Left ventricle myocardium inferior (tissue), 1 donor: ENCODE measurements at regions not wholly inside any gene's neighbourhood (a gene's known extent, or its start where the extent isn't known, plus 50 kb on each side); places are given as distances from the start of the nearest gene placed in this dataset.
"Not testable (repeated sequence)": the region's sequence is repeated elsewhere in the genome, so short reads cannot be mapped to it uniquely, and the experiment has no call there.

Source experiments
- DNase-seq: peaks from one replicate; pipeline ENCODE4 v3.0.0-alpha.2; 2020
- H3K27ac ChIP-seq: fragments of 200-600 bp; replicated peaks from 2 replicates; pipeline ENCODE4 v1.8.0; 2021
- H3K27me3 ChIP-seq: fragments of 200-600 bp; 2 replicates; pipeline ENCODE4 v1.8.0; 2021; ENCODE audit warnings: low read depth
- H3K36me3 ChIP-seq: fragments of 200-600 bp; 2 replicates; pipeline ENCODE4 v1.8.0; 2021
- H3K4me1 ChIP-seq: fragments of 200-600 bp; 2 replicates; pipeline ENCODE4 v1.8.0; 2021
- H3K4me3 ChIP-seq: fragments of 200-600 bp; 2 replicates; pipeline ENCODE4 v1.8.0; 2021; ENCODE audit warnings: mild to moderate bottlenecking, moderate library complexity
- H3K9me3 ChIP-seq: fragments of 200-600 bp; replicated peaks from 2 replicates; pipeline ENCODE4 v1.8.0; 2021
- intact Hi-C: fragments of 100-400 bp; cut with micrococcal nuclease; formaldehyde crosslinking; loops from one replicate; pipeline ENCODE4 v1.11.0; 2022
- TF ChIP-seq, protein P1 (sequence below): fragments of 200-600 bp; IDR thresholded peaks from 2 replicates; pipeline ENCODE4 v1.8.0; 2021; ENCODE audit warnings: antibody characterized with exemption, mild to moderate bottlenecking, borderline replicate concordance
- donor health status: DM: no; HTN: yes; CAD: no; lungs with severe emphysema.

DNA sequence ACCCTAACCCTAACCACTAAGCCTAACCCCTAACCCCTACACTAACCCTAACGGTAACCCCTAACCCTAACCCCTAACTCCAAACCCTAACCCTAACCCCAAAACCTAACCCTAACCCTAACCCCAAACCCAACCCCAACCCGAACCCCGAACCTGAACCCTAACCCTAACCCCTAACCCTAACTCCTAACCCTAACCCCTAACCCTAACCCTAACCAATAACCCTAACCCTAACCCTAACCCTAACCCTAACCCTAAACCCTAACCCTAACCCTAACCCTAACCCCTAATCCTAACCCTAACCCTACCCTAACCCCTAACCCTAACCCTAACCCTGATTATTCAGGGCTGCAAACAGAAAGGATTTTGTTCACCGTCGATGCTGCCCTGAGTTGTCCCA is 144.6 kb upstream of the DUSP22 start:
- H3K9me3 ChIP-seq, H3K36me3 ChIP-seq, H3K4me3 ChIP-seq, H3K4me1 ChIP-seq, intact Hi-C loops, H3K27ac ChIP-seq, DNase-seq: not testable (repeated sequence)
- peaks cover 16% of the 10 kb centered on the region for H3K27me3 ChIP-seq

DNA sequence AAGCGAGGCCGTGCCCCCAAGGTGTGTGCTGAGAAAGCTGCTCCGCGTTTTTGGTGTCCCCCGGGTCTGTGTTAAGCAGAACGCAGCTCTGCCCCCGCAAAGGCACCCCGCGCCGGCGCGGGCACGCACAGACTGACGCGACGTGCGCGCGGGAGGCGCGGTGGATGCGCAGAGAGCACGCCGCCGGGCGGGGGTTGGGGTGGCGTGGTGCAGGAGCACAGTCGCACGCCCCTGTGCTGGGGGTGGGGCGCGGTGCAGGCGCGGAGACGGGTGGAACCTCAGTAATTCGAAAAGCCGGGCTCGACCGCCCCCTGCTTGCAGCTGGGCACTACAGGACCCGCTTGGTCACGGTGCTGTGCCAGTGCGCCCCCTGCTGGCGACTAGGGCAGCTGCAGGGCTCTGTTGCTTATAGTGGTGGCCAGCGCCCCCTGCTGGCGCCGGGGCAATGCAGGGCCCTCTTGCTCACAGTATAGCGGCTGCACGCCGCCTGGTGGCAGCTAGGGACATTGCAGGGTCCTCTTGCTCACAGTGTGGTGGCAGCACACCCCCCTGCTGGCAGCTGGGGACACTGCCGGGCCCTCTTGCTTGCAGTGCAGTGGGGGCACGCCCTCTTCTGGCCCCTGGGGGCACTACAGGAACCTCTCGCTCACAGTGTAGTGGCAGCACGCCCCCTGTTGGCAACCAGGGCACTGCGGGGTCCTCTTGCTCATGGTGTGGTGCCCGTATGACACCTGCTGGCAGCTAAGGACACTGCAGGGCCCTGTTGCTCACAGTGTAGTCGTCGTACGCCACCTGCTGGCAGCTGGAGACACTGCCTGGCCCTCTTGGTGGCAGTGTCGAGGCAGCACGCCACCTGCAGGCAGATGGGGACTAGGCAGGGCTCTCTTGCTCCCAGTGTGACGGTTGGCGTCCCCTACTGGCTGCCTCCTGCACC is 144.0 kb upstream of the DUSP22 start:
- H3K27me3 ChIP-seq, result peaks cover 23% of the 10 kb centered on the region
- intact Hi-C loops, H3K36me3 ChIP-seq, H3K27ac ChIP-seq, H3K4me3 ChIP-seq, H3K4me1 ChIP-seq, H3K9me3 ChIP-seq: not testable (repeated sequence)
- DNase-seq, result peak; percentile 23
- TF ChIP-seq, protein P1, sequence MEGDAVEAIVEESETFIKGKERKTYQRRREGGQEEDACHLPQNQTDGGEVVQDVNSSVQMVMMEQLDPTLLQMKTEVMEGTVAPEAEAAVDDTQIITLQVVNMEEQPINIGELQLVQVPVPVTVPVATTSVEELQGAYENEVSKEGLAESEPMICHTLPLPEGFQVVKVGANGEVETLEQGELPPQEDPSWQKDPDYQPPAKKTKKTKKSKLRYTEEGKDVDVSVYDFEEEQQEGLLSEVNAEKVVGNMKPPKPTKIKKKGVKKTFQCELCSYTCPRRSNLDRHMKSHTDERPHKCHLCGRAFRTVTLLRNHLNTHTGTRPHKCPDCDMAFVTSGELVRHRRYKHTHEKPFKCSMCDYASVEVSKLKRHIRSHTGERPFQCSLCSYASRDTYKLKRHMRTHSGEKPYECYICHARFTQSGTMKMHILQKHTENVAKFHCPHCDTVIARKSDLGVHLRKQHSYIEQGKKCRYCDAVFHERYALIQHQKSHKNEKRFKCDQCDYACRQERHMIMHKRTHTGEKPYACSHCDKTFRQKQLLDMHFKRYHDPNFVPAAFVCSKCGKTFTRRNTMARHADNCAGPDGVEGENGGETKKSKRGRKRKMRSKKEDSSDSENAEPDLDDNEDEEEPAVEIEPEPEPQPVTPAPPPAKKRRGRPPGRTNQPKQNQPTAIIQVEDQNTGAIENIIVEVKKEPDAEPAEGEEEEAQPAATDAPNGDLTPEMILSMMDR, result peak; percentile 46

DNA sequence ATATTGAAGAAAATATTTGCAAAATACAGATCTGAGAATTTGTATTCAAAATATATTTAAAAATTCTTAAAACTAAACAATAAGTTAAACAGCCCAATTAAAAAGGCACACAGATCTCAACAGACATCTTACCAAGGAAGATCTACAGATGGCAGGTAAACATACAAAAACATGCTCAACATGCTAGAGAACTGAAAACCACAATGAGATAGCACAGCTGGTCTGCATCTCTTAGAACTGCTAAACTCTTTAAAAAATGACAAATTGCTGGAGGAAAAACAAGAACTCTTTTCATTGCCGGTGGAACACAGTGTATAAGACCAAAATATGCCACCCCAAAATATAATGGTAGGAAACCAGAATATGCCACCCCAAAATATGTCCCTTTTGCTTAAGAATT is 142.1 kb upstream of the DUSP22 start:
- intact Hi-C loops, H3K9me3 ChIP-seq, H3K36me3 ChIP-seq, H3K4me1 ChIP-seq, DNase-seq, H3K27ac ChIP-seq, H3K4me3 ChIP-seq: not testable (repeated sequence)
- peaks cover 41% of the 10 kb centered on the region for H3K27me3 ChIP-seq

DNA sequence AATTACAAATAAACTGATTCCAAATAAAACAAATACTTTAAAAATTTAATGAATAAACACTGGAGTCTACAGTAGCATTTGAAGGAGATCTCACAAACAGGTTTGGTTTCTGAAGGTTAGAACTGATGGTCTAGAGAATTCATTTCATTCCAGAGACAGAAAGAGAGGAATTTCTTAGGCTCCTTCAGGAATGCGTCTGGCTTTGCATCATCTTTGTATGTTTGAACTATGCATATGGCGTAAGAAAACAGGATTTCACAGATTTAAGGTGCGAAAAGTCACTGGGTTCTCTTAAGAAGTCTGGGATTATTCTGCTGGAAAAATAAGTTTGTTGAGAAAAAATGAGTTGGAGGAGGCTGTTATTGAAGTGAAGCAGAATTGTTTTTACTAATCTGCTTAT is 139.9 kb upstream of the DUSP22 start:
- H3K36me3 ChIP-seq, H3K27ac ChIP-seq, intact Hi-C loops, H3K4me1 ChIP-seq, H3K9me3 ChIP-seq, H3K4me3 ChIP-seq, DNase-seq: not testable (repeated sequence)
- H3K27me3 ChIP-seq, result peaks cover 64% of the 10 kb centered on the region

DNA sequence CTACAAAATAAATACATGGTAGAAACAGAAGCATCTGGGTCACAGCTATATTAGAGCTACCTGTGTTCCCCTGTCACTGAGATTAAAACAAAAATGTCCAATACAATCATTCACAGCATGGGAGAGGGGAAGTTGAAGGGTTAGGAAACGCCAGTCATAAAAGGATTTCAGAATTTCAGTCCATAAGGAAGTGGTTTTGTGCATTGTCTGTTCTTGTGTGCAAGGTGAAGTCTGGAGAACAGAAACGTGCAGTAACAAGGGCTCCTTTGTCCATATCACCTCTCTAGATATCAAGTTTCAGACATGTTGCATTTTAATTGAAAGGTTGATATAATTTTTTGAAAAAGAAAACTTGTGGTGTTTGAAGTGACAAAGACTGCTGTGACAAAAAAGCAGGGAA is 139.3 kb upstream of the DUSP22 start:
- peaks cover 70% of the 10 kb centered on the region for H3K27me3 ChIP-seq

DNA sequence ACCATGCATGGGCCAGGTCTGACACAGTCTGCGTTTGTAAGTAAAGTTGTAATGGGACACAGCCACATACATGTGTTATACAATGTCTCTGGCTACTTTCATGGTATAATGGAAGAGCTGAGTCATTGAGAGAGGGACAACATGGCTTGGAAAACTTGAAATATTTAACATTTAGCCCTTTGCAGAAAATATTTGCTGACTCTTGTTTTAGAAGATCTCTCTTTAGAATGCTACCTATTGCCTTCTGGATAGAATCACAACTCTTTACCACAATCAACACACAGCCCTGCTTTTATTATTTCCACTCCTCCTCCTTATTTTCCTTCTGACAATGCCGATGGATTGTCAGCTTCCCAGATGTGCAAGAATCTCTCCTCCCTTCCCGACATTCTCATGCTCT is 138.4 kb upstream of the DUSP22 start:
- peaks cover 78% of the 10 kb centered on the region for H3K27me3 ChIP-seq
- H3K4me1 ChIP-seq, H3K9me3 ChIP-seq, H3K27ac ChIP-seq, DNase-seq, H3K36me3 ChIP-seq, H3K4me3 ChIP-seq, intact Hi-C loops: not testable (repeated sequence)

More for the DNA sequence above, 139.3 kb upstream of the DUSP22 start:
- H3K36me3 ChIP-seq, H3K9me3 ChIP-seq, DNase-seq, H3K4me3 ChIP-seq, H3K27ac ChIP-seq, H3K4me1 ChIP-seq, intact Hi-C loops: not testable (repeated sequence)

DNA sequence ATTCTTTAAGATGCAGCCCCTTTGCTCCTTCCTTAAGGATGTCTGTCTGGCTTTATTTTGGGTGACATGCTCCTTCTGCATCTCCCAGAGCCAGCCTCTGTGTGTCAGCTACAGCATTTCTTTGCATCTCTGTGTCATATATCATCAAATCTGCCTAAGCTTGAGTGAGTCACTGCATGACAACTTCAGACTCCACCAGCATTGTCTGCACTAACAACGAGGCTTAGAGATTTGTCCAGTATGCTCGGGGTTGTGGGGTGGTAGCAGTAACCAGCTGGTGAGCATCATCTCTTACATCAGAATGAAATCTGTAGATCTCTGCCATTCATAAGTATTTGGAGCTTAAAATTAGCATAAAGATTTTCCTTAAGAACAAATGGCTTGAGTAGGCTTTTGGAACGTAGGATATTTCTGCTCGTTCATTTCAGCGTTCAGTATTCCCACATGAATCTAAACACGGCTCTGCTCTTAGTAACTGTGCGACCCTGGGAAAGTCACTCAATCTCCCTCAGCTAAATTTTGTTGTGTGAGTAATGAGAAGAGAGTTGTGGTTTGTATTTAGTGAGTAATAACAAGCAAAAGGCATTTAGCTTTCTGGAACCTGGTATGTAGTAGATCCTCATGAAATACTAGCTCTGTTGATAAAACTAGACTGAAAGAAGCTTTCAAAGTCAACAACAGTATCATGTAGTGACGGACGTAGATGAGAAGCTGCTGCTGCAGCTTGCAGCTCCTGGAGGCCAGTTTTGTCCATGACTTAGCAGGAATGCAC is 137.8 kb upstream of the DUSP22 start:
- H3K27ac ChIP-seq, H3K4me3 ChIP-seq, H3K4me1 ChIP-seq, DNase-seq, H3K9me3 ChIP-seq, intact Hi-C loops, H3K36me3 ChIP-seq: not testable (repeated sequence)
- peaks cover 84% of the 10 kb centered on the region for H3K27me3 ChIP-seq

DNA sequence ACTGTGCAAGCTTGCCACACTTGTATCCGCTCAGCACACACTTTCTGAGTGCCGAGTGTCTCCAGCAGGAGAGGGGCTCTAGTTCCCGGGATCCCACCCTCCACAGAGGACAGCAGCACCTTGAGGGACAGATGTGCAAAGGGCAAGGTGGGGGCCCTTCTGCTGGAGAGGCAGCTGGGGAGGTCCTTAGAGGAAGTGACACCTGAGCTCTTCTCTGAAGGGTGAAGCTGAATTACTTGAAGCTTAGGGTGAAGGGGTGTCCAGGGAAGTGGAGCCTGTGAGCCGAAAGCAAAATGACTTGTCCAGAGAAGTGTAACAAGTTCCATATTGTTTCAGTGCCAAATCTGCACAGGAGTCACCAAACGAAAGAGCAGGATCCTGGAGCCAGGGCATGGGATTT is 136.3 kb upstream of the DUSP22 start:
- Histone ChIP-seq H3K27me3 (peaks cover 97% of the 10 kb centered on the region), H3K4me1 (no peaks in the 10 kb centered on the region), H3K36me3 (no peaks in the 10 kb centered on the region), H3K4me3 (no peak overlapping the region), H3K27ac (no peak overlapping the region), H3K9me3 (no peaks in the 10 kb centered on the region)
- no peak for DNase-seq
- TF ChIP-seq, protein P1, result no peak
- intact Hi-C loops, result no loop called here

DNA sequence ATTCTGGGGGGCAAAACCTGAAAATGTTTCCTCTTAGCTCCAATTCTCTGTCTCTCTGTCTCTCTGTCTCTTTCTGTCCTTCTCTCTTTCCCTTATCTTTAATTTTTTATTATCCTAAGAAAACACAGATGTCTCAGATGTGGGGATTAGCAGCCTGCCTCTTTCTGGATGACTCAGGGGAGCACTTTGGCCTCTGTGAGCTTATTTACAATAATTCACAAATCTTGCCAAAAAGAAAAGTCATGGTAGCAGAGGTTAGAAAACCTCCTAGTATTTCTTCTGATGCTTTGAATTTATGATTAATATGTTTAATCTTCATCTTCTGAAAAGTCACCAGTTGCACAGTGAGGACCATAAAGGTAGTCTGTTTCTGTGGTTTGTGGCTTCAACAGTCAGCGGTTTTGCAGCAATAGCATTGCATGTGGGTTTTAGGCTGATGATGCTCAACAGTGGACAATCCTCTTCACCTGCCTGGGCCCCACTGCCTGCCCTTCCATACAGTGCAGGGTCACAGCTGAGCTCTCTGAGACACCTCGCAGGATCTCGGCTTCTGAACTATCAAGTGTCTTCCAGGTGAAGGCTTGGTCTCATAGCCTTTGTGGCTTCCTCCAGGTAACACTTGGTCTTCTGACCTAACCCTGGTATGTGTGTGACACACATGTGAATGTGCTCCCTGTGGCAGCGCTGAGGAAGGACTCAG is 135.7 kb upstream of the DUSP22 start:
- H3K36me3 ChIP-seq, H3K9me3 ChIP-seq, intact Hi-C loops, H3K4me3 ChIP-seq, H3K27ac ChIP-seq, H3K4me1 ChIP-seq, DNase-seq: not testable (repeated sequence)
- peaks cover 95% of the 10 kb centered on the region for H3K27me3 ChIP-seq
